Prostate gland (tissue), 2 donors: ENCODE measurements at regions not wholly inside any gene's neighbourhood (a gene's known extent, or its start where the extent isn't known, plus 50 kb on each side); places are given as distances from the start of the nearest gene placed in this dataset.
"Not testable (repeated sequence)": the region's sequence is repeated elsewhere in the genome, so short reads cannot be mapped to it uniquely, and the experiment has no call there.

Experiments
- POLR2A ChIP-seq: fragments of 450-650 bp; IDR thresholded peaks from one replicate; pipeline ENCODE4 v1.6.1; 2016; ENCODE audit warnings: antibody characterized with exemption, mild to moderate bottlenecking
- TF ChIP-seq, protein P1 (sequence below), 4 experiments: fragments of 200-600 bp in 2 of 4; fragments of 450-650 bp in 2 of 4; sonication (generic) in 2 of 4; IDR thresholded peaks; 1 replicate in 3 of 4; 2 replicates in 1 of 4; pipeline ENCODE4 v1.5.1; 2016 to 2019; ENCODE audit warnings: antibody characterized with exemption in 4 of 4, mild to moderate bottlenecking in 2 of 4, moderate library complexity in 2 of 4

DNA sequence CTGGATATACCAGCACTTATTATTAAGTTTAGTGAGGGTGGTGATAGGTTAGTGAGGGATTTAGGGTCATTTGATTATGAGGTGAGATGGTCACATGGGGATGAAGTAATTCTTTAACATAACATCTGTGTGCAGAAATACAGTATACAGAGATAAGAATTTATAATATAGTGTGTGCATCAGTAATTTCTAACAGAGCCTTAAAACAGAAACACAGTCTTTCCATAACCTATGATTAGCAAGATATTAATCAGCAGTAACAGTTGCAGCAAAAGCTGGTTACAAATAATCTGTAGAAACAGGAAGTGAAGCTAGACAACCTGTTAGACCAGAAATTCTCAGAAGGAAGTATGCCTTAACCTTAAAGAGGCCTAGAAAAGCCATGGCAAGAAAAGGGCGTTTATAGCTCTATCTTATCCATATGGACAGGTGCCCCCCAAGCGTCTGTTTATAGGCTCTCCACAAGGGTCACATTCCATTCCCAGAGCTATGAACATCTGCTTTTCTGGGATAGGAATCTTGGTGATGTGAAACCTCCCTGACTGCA lies 112.5 kb upstream of the WSB1 start:
- not testable (repeated sequence) for TF ChIP-seq POLR2A
- TF ChIP-seq, protein P1, sequence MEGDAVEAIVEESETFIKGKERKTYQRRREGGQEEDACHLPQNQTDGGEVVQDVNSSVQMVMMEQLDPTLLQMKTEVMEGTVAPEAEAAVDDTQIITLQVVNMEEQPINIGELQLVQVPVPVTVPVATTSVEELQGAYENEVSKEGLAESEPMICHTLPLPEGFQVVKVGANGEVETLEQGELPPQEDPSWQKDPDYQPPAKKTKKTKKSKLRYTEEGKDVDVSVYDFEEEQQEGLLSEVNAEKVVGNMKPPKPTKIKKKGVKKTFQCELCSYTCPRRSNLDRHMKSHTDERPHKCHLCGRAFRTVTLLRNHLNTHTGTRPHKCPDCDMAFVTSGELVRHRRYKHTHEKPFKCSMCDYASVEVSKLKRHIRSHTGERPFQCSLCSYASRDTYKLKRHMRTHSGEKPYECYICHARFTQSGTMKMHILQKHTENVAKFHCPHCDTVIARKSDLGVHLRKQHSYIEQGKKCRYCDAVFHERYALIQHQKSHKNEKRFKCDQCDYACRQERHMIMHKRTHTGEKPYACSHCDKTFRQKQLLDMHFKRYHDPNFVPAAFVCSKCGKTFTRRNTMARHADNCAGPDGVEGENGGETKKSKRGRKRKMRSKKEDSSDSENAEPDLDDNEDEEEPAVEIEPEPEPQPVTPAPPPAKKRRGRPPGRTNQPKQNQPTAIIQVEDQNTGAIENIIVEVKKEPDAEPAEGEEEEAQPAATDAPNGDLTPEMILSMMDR (IDR thresholded peaks at IDR 0.05), result not testable (repeated sequence)
